Ishikawa (cell line): ENCODE measurements at regions not wholly inside any gene's neighbourhood (a gene's known extent, or its start where the extent isn't known, plus 50 kb on each side); places are given as distances from the start of the nearest gene placed in this dataset.
A peak's percentile ranks its signal among the peaks of the same experiment; 100 is the strongest.

Source experiments
- CEBPB ChIP-seq: IDR thresholded peaks from 2 replicates; pipeline ENCODE4 v1.6.1; 2012
- CREB1 ChIP-seq: IDR thresholded peaks from 2 replicates; pipeline ENCODE4 v1.6.1; 2012; ENCODE audit warnings: low read depth
- EGR1 ChIP-seq: IDR thresholded peaks from 2 replicates; pipeline ENCODE4 v1.6.1; 2012
- EP300 ChIP-seq: IDR thresholded peaks from 2 replicates; pipeline ENCODE4 v1.6.1; 2012; ENCODE audit warnings: borderline replicate concordance
- FOXM1 ChIP-seq: IDR thresholded peaks from 2 replicates; pipeline ENCODE4 v1.6.1; 2012; ENCODE audit warnings: low read depth, borderline replicate concordance
- NFIC ChIP-seq: IDR thresholded peaks from 2 replicates; pipeline ENCODE4 v1.6.1; 2012
- RAD21 ChIP-seq: IDR thresholded peaks from 2 replicates; pipeline ENCODE4 v1.6.1; 2012; ENCODE audit warnings: low read depth
- TAF1 ChIP-seq: IDR thresholded peaks from 2 replicates; pipeline ENCODE4 v1.6.1; 2012; ENCODE audit warnings: low read depth, mild to moderate bottlenecking
- TCF12 ChIP-seq: IDR thresholded peaks from 2 replicates; pipeline ENCODE4 v1.6.1; 2012; ENCODE audit warnings: low read depth
- TEAD4 ChIP-seq: IDR thresholded peaks from 2 replicates; pipeline ENCODE4 v1.6.1; 2012
- YY1 ChIP-seq: IDR thresholded peaks from 2 replicates; pipeline ENCODE4 v1.6.1; 2012; ENCODE audit warnings: low read depth
- ZBTB7A ChIP-seq: IDR thresholded peaks from 2 replicates; pipeline ENCODE4 v1.6.1; 2012; ENCODE audit warnings: low read depth
- TF ChIP-seq, protein P1 (sequence below): IDR thresholded peaks from 2 replicates; pipeline ENCODE4 v1.6.1; 2012; ENCODE audit warnings: low read depth, mild to moderate bottlenecking
- TF ChIP-seq, protein P2 (sequence below): IDR thresholded peaks from 2 replicates; pipeline ENCODE4 v1.6.1; 2012
- TF ChIP-seq, protein P3 (sequence below): IDR thresholded peaks from 2 replicates; pipeline ENCODE4 v1.6.1; 2012

DNA sequence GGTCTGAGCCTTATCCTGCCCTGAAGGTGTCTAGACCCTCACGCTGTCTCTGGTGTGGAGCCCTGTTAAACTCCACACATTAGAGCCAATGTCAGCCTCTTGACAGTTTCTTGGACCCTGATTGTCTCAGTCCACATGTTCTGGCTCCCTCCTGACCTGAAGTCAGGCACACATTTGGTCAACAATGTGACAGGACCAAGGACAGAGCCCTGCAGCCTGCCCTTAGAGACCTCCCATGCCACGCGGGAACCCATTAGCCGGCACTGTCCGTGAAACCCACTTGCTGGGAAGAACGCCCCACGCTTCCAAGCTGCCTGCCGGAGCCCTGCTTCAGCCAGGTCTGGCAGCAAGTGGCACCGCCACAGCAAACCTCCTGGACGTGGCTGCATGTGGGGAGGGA is 162.7 kb upstream of the LINGO1 start:
- TF ChIP-seq EGR1, result no peak
- TF ChIP-seq, protein P1, sequence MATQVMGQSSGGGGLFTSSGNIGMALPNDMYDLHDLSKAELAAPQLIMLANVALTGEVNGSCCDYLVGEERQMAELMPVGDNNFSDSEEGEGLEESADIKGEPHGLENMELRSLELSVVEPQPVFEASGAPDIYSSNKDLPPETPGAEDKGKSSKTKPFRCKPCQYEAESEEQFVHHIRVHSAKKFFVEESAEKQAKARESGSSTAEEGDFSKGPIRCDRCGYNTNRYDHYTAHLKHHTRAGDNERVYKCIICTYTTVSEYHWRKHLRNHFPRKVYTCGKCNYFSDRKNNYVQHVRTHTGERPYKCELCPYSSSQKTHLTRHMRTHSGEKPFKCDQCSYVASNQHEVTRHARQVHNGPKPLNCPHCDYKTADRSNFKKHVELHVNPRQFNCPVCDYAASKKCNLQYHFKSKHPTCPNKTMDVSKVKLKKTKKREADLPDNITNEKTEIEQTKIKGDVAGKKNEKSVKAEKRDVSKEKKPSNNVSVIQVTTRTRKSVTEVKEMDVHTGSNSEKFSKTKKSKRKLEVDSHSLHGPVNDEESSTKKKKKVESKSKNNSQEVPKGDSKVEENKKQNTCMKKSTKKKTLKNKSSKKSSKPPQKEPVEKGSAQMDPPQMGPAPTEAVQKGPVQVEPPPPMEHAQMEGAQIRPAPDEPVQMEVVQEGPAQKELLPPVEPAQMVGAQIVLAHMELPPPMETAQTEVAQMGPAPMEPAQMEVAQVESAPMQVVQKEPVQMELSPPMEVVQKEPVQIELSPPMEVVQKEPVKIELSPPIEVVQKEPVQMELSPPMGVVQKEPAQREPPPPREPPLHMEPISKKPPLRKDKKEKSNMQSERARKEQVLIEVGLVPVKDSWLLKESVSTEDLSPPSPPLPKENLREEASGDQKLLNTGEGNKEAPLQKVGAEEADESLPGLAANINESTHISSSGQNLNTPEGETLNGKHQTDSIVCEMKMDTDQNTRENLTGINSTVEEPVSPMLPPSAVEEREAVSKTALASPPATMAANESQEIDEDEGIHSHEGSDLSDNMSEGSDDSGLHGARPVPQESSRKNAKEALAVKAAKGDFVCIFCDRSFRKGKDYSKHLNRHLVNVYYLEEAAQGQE, result peak; percentile 82

DNA sequence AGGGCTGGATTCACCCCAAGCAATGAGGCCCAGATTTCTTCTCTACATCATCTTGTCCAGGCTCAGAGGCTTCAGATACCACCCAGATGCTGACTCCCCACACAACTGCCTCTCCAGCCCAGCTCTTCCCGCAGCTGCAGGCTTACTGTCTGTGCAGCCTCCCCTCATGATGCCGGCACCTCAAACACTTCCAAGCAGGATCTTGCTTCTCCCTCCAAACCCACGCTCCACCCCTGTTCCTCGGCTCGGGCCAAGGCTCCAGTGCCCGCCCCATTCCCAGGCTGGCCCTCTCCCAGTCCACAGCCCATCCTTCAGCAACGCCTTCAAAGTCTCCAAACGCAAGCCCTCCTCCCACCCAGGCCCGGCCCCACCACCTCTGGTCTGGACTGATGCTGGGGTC is 159.2 kb upstream of the LINGO1 start:
- TF ChIP-seq YY1 (no peak), NFIC (no peak), TCF12 (no peak), EGR1 (no peak), CREB1 (no peak), TAF1 (no peak), RAD21 (no peak), ZBTB7A (no peak), FOXM1 (no peak), CEBPB (no peak), EP300 (no peak), TEAD4 (no peak)
- TF ChIP-seq, protein P2, sequence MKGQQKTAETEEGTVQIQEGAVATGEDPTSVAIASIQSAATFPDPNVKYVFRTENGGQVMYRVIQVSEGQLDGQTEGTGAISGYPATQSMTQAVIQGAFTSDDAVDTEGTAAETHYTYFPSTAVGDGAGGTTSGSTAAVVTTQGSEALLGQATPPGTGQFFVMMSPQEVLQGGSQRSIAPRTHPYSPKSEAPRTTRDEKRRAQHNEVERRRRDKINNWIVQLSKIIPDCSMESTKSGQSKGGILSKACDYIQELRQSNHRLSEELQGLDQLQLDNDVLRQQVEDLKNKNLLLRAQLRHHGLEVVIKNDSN, result no peak
- TF ChIP-seq, protein P3, sequence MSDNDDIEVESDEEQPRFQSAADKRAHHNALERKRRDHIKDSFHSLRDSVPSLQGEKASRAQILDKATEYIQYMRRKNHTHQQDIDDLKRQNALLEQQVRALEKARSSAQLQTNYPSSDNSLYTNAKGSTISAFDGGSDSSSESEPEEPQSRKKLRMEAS, result no peak
- TF ChIP-seq, protein P1, result no peak

DNA sequence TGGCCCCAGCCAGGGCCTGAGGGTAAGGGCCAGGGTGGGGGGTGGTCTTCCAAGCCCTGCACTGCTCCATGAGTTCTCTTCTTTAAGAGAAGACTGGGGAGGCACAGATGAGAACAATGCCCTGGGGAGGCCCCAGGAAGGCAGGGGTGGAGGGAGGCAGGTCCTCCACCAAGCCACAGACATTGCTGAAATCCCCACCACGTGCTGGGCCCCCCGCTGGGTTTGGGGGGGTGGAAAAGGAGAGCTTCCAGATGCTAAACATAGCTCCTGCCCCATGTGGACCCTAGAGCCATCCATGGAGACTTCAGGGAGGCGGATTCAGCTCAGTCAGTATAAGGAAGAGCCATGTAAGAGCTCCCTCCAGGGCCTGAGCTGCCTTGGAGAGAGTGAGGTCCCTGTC is 157.8 kb upstream of the LINGO1 start:
- TF ChIP-seq EGR1 (no peak), FOXM1 (no peak), EP300 (no peak), NFIC (no peak), RAD21 (no peak), CREB1 (no peak), TEAD4 (no peak), CEBPB (no peak), TCF12 (no peak), TAF1 (no peak), YY1 (no peak), ZBTB7A (no peak)
- TF ChIP-seq, protein P2, result no peak
- TF ChIP-seq, protein P3, result no peak
- TF ChIP-seq, protein P1, result no peak

DNA sequence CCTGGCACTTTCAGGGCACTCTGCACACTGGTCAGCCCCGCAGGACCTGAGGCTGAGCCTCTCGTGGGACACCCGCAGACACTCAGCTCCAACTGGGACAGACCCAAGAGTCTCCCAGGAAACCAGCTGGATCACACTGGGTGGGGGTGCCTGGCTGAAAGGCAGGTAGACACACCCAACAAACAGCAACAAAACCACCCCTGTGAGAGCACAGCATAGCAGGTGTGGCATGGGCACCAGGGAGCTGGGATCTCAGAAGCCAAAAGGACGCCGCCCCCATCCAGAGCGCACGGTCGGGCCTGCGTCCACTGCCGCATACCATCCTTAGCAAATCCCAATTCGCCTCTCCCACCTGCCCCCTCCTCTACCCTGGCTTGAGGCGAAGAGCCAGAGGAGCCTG is 154.2 kb upstream of the LINGO1 start:
- no peak for TF ChIP-seq NFIC

DNA sequence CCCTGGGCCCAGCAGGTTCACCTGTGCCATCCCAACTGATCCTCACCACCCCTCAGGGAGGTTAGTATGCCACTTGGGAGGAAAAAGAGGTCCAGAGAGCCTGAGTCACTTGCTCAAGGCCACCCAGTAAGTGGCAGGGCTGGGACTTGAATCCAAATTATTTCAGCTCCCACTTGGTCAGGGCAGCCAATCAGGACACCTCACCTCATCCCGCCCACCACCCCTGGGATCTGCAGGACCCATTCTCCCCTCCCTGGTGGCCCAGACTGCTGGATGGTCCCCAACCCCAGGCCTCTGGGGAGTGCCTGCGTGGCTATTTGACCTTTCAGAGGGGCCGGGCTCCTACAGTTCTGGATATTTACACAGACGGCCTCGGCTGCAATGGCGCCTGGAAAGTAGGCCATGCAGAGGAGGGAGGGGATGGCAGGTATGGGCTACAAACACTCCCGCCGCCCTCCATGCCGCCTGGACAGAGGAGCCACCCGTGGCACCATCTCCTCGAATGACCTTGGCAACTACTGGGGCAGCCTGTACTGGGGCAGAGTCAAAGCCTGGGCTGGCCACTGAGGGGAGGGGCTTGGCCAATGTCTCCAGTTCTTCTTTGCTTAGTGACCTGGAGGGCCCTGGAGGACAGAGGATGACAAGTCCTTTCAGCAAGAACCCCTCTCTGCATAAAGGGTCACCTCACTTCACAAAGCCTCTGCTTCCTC is 153.6 kb upstream of the LINGO1 start:
- no peak for TF ChIP-seq TCF12
- TF ChIP-seq, protein P3, result no peak
